LHCN-M2 (cell line): ENCODE measurements at regions not wholly inside any gene's neighbourhood (a gene's known extent, or its start where the extent isn't known, plus 50 kb on each side); places are given as distances from the start of the nearest gene placed in this dataset.

ENCODE experiments used
- DNase-seq: peaks from one replicate; pipeline ENCODE4 v3.0.0-alpha.2; 2012; ENCODE audit warnings: low read depth

- peak; percentile 72 for DNase-seq
Measured at GRCh38 chr10:78248651-78249464, 215.2 kb downstream of the RPS24 start.

- DNase-seq, result no peak
Measured at GRCh38 chr10:78249690-78250089, 216.0 kb downstream of the RPS24 start.

- DNase-seq, result no peak
Measured at GRCh38 chr10:78250313-78251015, 216.8 kb downstream of the RPS24 start.

- no peak for DNase-seq
Measured at GRCh38 chr10:78251016-78251385, 217.3 kb downstream of the RPS24 start.

GRCh38 chr10:78252286-78252685 is 218.6 kb downstream of the RPS24 start:
- DNase-seq, result no peak

GRCh38 chr10:78253063-78253853 is 219.6 kb downstream of the RPS24 start:
- no peak for DNase-seq

- no peak for DNase-seq
Measured at GRCh38 chr10:78254013-78254412, 220.3 kb downstream of the RPS24 start.

GRCh38 chr10:78255214-78255613 is 221.6 kb downstream of the RPS24 start:
- DNase-seq, result peak; percentile 57

- peak; percentile 99 for DNase-seq
Measured at GRCh38 chr10:78255796-78256638, 222.4 kb downstream of the RPS24 start.

GRCh38 chr10:78258323-78259030 is 224.8 kb downstream of the RPS24 start:
- DNase-seq, result no peak

- no peak for DNase-seq
Measured at GRCh38 chr10:78259391-78259790, 225.7 kb downstream of the RPS24 start.

GRCh38 chr10:78260141-78260540 is 226.5 kb downstream of the RPS24 start:
- DNase-seq, result no peak

- DNase-seq, result no peak
Measured at GRCh38 chr10:78260680-78261079, 227.0 kb downstream of the RPS24 start.

GRCh38 chr10:78261291-78261690 is 227.6 kb downstream of the RPS24 start:
- no peak for DNase-seq

GRCh38 chr10:78262860-78263259 is 229.2 kb downstream of the RPS24 start:
- DNase-seq, result no peak

GRCh38 chr10:78263521-78263988 is 229.9 kb downstream of the RPS24 start:
- DNase-seq, result peak; percentile 90

- no peak for DNase-seq
Measured at GRCh38 chr10:78264361-78264760, 230.7 kb downstream of the RPS24 start.

- peak; percentile 65 for DNase-seq
Measured at GRCh38 chr10:78266741-78267469, 233.2 kb downstream of the RPS24 start.

GRCh38 chr10:78267598-78267997 is 233.9 kb downstream of the RPS24 start:
- peak; percentile 51 for DNase-seq

- DNase-seq, result no peak
Measured at GRCh38 chr10:78269060-78269459, 235.4 kb downstream of the RPS24 start.
